ENCODE measurements at regions not wholly inside any gene's neighbourhood (a gene's known extent, or its start where the extent isn't known, plus 50 kb on each side); places are given as distances from the start of the nearest gene placed in this dataset.

DNA sequence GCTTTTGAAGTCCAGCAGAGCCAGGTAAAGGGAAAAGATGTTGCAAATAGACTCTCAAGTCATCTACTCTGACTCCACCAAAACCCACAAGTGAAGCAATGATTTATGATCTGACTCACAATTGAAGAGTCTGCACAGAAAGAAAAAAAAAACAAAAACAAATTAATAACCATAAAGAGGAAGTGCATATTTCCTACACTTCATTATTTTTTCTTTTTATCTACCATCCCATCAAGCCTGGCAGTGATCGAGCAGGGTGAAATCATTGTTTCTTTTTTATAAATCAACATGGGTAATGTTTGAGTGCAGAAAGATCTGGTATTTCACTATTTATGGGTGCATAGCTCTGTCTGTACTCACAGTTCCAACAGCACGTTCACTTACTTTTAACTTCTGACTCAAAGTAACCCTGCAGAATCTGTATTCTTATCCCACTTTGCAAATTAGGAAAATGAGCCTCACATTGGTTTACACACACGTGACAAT is 829.0 kb downstream of the TNS3 start:
- TF ChIP-seq, protein P1, sequence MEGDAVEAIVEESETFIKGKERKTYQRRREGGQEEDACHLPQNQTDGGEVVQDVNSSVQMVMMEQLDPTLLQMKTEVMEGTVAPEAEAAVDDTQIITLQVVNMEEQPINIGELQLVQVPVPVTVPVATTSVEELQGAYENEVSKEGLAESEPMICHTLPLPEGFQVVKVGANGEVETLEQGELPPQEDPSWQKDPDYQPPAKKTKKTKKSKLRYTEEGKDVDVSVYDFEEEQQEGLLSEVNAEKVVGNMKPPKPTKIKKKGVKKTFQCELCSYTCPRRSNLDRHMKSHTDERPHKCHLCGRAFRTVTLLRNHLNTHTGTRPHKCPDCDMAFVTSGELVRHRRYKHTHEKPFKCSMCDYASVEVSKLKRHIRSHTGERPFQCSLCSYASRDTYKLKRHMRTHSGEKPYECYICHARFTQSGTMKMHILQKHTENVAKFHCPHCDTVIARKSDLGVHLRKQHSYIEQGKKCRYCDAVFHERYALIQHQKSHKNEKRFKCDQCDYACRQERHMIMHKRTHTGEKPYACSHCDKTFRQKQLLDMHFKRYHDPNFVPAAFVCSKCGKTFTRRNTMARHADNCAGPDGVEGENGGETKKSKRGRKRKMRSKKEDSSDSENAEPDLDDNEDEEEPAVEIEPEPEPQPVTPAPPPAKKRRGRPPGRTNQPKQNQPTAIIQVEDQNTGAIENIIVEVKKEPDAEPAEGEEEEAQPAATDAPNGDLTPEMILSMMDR (IDR thresholded peaks at IDR 0.05; ENCODE audit: low read depth, low read length, missing input control): no peak
- TF ChIP-seq, protein P2, sequence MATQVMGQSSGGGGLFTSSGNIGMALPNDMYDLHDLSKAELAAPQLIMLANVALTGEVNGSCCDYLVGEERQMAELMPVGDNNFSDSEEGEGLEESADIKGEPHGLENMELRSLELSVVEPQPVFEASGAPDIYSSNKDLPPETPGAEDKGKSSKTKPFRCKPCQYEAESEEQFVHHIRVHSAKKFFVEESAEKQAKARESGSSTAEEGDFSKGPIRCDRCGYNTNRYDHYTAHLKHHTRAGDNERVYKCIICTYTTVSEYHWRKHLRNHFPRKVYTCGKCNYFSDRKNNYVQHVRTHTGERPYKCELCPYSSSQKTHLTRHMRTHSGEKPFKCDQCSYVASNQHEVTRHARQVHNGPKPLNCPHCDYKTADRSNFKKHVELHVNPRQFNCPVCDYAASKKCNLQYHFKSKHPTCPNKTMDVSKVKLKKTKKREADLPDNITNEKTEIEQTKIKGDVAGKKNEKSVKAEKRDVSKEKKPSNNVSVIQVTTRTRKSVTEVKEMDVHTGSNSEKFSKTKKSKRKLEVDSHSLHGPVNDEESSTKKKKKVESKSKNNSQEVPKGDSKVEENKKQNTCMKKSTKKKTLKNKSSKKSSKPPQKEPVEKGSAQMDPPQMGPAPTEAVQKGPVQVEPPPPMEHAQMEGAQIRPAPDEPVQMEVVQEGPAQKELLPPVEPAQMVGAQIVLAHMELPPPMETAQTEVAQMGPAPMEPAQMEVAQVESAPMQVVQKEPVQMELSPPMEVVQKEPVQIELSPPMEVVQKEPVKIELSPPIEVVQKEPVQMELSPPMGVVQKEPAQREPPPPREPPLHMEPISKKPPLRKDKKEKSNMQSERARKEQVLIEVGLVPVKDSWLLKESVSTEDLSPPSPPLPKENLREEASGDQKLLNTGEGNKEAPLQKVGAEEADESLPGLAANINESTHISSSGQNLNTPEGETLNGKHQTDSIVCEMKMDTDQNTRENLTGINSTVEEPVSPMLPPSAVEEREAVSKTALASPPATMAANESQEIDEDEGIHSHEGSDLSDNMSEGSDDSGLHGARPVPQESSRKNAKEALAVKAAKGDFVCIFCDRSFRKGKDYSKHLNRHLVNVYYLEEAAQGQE (IDR thresholded peaks at IDR 0.05): no peak
- TF ChIP-seq, protein P3, sequence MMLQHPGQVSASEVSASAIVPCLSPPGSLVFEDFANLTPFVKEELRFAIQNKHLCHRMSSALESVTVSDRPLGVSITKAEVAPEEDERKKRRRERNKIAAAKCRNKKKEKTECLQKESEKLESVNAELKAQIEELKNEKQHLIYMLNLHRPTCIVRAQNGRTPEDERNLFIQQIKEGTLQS (IDR thresholded peaks at IDR 0.05): no peak
- TF ChIP-seq TAF1 (conservative IDR thresholded peaks at IDR 0.05) (no peak), SP1 (IDR thresholded peaks at IDR 0.05) (no peak), JUND (IDR thresholded peaks at IDR 0.05) (no peak), YY1 (IDR thresholded peaks at IDR 0.05) (no peak), FOXA1 (IDR thresholded peaks at IDR 0.05) (no peak), RAD21 (IDR thresholded peaks at IDR 0.05) (no peak)
- TF ChIP-seq, protein P4, sequence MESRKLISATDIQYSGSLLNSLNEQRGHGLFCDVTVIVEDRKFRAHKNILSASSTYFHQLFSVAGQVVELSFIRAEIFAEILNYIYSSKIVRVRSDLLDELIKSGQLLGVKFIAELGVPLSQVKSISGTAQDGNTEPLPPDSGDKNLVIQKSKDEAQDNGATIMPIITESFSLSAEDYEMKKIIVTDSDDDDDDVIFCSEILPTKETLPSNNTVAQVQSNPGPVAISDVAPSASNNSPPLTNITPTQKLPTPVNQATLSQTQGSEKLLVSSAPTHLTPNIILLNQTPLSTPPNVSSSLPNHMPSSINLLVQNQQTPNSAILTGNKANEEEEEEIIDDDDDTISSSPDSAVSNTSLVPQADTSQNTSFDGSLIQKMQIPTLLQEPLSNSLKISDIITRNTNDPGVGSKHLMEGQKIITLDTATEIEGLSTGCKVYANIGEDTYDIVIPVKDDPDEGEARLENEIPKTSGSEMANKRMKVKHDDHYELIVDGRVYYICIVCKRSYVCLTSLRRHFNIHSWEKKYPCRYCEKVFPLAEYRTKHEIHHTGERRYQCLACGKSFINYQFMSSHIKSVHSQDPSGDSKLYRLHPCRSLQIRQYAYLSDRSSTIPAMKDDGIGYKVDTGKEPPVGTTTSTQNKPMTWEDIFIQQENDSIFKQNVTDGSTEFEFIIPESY (IDR thresholded peaks at IDR 0.05): no peak

Data from liver (tissue), 3 donors.